Skeletal muscle tissue (tissue), 3 donors: ENCODE measurements at regions not wholly inside any gene's neighbourhood (a gene's known extent, or its start where the extent isn't known, plus 50 kb on each side); places are given as distances from the start of the nearest gene placed in this dataset.

Experiments
- H3K27ac ChIP-seq: one replicate; pipeline ENCODE4 v1.7.0; 2013; ENCODE audit warnings: mild to moderate bottlenecking, low read depth, low read length, inconsistent platforms
- H3K27me3 ChIP-seq, 3 donors: one replicate each; pipeline ENCODE4 v1.7.0; 2013; ENCODE audit warnings: low read length in 3 of 3; ENCODE audit not compliant: control insufficient read depth in 3 of 3, insufficient read depth in 3 of 3
- H3K36me3 ChIP-seq, 3 donors: one replicate each; pipeline ENCODE4 v1.7.0; 2013; ENCODE audit warnings: low read length in 3 of 3; ENCODE audit not compliant: control insufficient read depth in 3 of 3, insufficient read depth in 3 of 3
- H3K4me1 ChIP-seq, 3 donors: one replicate each; pipeline ENCODE4 v1.7.0; 2013; ENCODE audit warnings: low read length in 3 of 3, mild to moderate bottlenecking in 3 of 3; ENCODE audit not compliant: control insufficient read depth in 3 of 3, insufficient read depth in 3 of 3
- H3K4me3 ChIP-seq, 3 donors: one replicate each; pipeline ENCODE4 v1.7.0; 2013; ENCODE audit warnings: low read length in 3 of 3
- H3K9ac ChIP-seq, 3 donors: one replicate each; pipeline ENCODE4 v1.7.0; 2013; ENCODE audit warnings: low read length in 3 of 3, mild to moderate bottlenecking in 3 of 3, moderate library complexity in 2 of 3, low read depth in 1 of 3
- H3K9me3 ChIP-seq, 3 donors: one replicate each; pipeline ENCODE4 v1.7.0; 2013; ENCODE audit warnings: low read length in 3 of 3; ENCODE audit not compliant: control insufficient read depth in 3 of 3
- donor health status: Osteomylitis.

GRCh38 chr12:41719214-41719613, 425.5 kb downstream of the GXYLT1 start:
- no peaks in the 10 kb centered on the region for H3K9me3 ChIP-seq
- no peaks in the 10 kb centered on the region for H3K4me1 ChIP-seq
- no peaks in the 10 kb centered on the region for H3K27me3 ChIP-seq
- H3K27ac ChIP-seq = no peak overlapping the region
- no peaks in the 10 kb centered on the region for H3K36me3 ChIP-seq
- no peak overlapping the region for H3K4me3 ChIP-seq
- H3K9ac ChIP-seq = no peak overlapping the region

DNA sequence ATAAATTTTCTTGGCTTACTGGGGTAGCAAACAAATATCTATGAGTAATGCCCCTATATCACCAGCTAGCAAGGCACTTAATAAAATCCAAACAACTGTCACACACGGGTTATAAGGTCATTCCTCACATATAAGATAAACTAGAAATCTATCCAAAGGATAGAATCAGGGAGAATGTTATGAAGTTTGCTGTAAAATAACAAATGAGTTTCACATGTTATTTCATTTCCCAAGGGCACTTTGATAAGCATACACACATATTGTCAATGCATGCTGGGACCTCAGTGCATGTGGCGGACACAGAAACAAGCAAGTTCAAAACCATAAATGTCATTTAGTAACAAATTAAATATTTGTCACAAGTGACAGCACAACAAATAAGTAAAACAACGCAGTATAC, 429.4 kb downstream of the GXYLT1 start:
- Histone ChIP-seq H3K27ac (no peak overlapping the region), H3K9me3 (no peaks in the 10 kb centered on the region), H3K36me3 (no peaks in the 10 kb centered on the region), H3K4me3 (no peak overlapping the region), H3K9ac (no peak overlapping the region), H3K27me3 (no peaks in the 10 kb centered on the region), H3K4me1 (no peaks in the 10 kb centered on the region)

DNA sequence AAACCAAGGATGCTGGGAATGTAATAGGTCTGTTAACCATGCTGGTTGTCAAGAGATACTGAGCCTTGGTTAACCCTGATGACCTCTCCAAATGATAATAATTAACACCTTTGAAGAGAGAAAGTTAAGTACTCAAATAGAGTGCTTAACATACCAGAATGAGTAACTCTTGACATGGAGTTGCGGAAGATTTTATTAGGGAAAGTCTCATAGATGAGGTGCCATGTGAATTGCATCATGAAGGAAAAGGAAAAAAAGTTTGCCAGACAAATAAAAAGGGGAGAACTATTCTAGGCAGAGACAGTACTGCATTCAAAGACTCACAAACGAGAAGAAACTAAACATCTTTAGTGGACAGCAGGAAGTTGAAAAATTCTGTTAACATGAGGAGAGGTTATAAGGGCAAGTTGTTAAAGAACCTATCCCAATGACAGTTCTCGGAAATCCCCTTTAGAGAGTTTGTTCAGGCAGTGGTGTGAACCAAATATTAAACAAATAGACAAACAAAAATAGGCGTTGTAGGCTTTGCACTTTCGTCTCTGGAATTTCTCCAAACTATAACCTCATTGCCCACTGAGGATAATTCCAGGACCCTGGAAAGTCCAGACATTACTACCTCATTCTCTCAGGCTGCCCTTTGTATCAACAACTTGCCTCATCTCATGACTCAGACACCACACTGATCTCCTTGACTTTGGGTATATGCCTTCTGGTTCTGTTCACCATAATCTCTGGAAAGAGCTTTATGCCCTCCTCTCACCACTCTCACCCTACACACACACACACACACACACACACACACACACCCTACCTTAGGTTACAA, 435.0 kb downstream of the GXYLT1 start:
- no peak overlapping the region for H3K27ac ChIP-seq
- no peak overlapping the region for H3K9ac ChIP-seq
- no peak overlapping the region for H3K4me3 ChIP-seq
- H3K27me3 ChIP-seq = no peaks in the 10 kb centered on the region
- no peaks in the 10 kb centered on the region for H3K36me3 ChIP-seq
- H3K9me3 ChIP-seq = no peaks in the 10 kb centered on the region
- no peaks in the 10 kb centered on the region for H3K4me1 ChIP-seq

GRCh38 chr12:41709012-41709411, 435.7 kb downstream of the GXYLT1 start:
- no peaks in the 10 kb centered on the region for H3K4me1 ChIP-seq
- no peak overlapping the region for H3K27ac ChIP-seq
- H3K27me3 ChIP-seq = no peaks in the 10 kb centered on the region
- no peaks in the 10 kb centered on the region for H3K9me3 ChIP-seq
- no peaks in the 10 kb centered on the region for H3K36me3 ChIP-seq
- no peak overlapping the region for H3K4me3 ChIP-seq
- no peak overlapping the region for H3K9ac ChIP-seq

DNA sequence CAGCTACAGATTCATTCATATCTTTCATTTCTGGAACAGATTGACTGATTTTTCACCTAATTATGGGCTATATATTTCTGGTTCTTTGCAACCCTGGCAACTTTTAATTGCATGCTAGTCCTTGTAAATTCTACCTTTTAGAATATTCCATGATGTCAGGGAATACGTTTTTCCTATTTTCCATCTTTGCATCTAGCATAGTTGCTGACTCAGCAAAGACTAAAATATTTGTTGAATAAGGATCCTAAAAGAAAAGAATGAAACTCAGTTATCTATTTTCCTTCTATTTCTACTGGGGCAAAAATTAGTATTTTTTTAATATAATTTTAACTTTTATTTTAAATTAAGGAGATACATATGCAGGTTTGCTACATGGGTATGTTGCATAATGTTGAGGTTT, 438.3 kb downstream of the GXYLT1 start:
- Histone ChIP-seq H3K9ac (no peak overlapping the region), H3K27ac (no peak overlapping the region), H3K4me1 (no peaks in the 10 kb centered on the region)

DNA sequence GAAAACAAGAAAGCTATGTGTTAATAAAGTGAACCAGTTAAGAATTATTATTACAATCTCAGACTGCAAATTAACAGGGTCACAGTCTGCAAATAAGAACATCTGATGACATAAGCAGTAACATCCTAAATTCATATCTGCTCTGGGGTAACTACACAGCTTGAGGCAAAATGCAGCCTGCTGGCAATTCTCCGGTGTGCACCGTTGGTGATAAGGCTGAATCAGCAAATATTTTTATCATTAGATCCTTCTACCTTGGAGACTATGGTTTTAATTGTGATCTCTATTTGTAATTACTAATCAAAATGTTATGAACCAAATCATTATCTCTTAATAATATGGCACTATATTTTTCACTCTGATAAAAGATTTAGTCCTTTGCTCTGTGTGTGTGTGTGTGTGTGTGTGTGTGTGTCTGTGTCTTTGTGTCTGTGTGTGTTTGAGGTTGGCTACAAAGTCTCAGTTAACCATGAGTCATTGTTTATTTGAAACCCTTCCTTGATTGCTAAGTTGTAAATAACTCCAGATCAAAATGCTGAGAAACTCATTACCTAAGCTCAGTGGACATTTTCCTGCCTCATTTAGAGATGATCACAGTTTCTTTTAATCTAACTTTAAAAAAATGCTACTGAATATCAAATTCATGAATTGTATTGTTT, 442.6 kb downstream of the GXYLT1 start:
- Histone ChIP-seq H3K9me3 (no peaks in the 10 kb centered on the region), H3K4me3 (no peak overlapping the region), H3K27me3 (no peaks in the 10 kb centered on the region), H3K36me3 (no peaks in the 10 kb centered on the region), H3K9ac (no peak overlapping the region), H3K27ac (no peak overlapping the region), H3K4me1 (no peaks in the 10 kb centered on the region)

More for the DNA sequence above, 438.3 kb downstream of the GXYLT1 start:
- Histone ChIP-seq H3K9me3 (no peaks in the 10 kb centered on the region), H3K27me3 (no peaks in the 10 kb centered on the region), H3K4me3 (no peak overlapping the region), H3K36me3 (no peaks in the 10 kb centered on the region)

DNA sequence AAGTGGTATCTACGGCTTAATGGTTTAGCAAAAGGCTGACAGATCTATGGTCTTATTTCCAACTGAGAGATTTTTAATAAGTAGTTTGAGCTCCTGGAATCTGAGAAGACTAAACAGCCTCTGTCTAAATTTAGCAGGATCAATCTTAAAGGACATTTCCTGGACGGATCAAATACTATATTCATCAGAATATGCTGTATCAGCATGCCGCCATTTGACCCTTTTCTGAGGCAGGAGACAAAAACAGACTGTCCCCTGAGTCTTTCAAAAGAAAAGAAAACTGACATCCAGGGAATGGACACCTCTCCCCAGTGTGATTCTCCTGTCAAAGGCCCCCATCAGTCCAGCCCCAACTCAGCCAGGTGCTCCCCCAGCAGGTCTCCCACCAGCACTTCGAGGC, 443.7 kb downstream of the GXYLT1 start:
- Histone ChIP-seq H3K27me3 (no peaks in the 10 kb centered on the region), H3K36me3 (no peaks in the 10 kb centered on the region), H3K9me3 (no peaks in the 10 kb centered on the region), H3K27ac (no peak overlapping the region), H3K4me3 (no peak overlapping the region), H3K4me1 (no peaks in the 10 kb centered on the region), H3K9ac (no peak overlapping the region)

GRCh38 chr12:41699658-41700057, 445.0 kb downstream of the GXYLT1 start:
- no peak overlapping the region for H3K4me3 ChIP-seq
- H3K27ac ChIP-seq = no peak overlapping the region
- no peaks in the 10 kb centered on the region for H3K9me3 ChIP-seq
- H3K4me1 ChIP-seq = no peaks in the 10 kb centered on the region
- H3K27me3 ChIP-seq = no peaks in the 10 kb centered on the region
- no peak overlapping the region for H3K9ac ChIP-seq
- no peaks in the 10 kb centered on the region for H3K36me3 ChIP-seq

- no peak overlapping the region for H3K9ac ChIP-seq
- no peak overlapping the region for H3K27ac ChIP-seq
- H3K9me3 ChIP-seq = no peaks in the 10 kb centered on the region
- no peaks in the 10 kb centered on the region for H3K36me3 ChIP-seq
- H3K4me3 ChIP-seq = no peak overlapping the region
- no peaks in the 10 kb centered on the region for H3K27me3 ChIP-seq
- H3K4me1 ChIP-seq = no peaks in the 10 kb centered on the region
Observed at GRCh38 chr12:41697161-41697560, 447.5 kb downstream of the GXYLT1 start.

DNA sequence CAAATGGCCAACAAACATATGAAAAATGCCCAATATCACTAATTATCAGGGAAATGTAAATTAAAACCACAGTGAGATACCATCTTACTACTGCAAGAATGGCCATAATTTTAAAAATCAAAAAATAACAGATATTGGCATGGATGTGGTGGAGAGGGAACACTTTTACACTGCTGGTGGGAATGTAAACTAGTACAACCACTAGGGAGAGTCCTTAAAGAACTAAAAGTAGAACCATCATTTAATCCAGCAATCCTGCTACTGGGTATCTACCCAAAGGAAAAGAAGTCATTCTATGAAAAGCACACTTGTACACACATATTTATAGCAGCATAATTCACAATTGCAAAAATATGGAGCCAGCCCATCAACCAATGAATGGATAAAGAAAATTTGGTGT, 459.7 kb downstream of the GXYLT1 start:
- H3K27ac ChIP-seq = no peak overlapping the region
- H3K27me3 ChIP-seq = no peaks in the 10 kb centered on the region
- H3K9ac ChIP-seq = no peak overlapping the region
- no peaks in the 10 kb centered on the region for H3K36me3 ChIP-seq
- no peaks in the 10 kb centered on the region for H3K9me3 ChIP-seq
- no peak overlapping the region for H3K4me3 ChIP-seq
- no peaks in the 10 kb centered on the region for H3K4me1 ChIP-seq
